IPS DF 4.7 (cell line): ENCODE measurements at regions not wholly inside any gene's neighbourhood (a gene's known extent, or its start where the extent isn't known, plus 50 kb on each side); places are given as distances from the start of the nearest gene placed in this dataset.
"Not testable (repeated sequence)": the region's sequence is repeated elsewhere in the genome, so short reads cannot be mapped to it uniquely, and the experiment has no call there.

Experiments used
- DNase-seq: peaks from one replicate; pipeline ENCODE4 v3.0.0-alpha.2; 2013; ENCODE audit warnings: low spot score; ENCODE audit errors: extremely low read depth

DNA sequence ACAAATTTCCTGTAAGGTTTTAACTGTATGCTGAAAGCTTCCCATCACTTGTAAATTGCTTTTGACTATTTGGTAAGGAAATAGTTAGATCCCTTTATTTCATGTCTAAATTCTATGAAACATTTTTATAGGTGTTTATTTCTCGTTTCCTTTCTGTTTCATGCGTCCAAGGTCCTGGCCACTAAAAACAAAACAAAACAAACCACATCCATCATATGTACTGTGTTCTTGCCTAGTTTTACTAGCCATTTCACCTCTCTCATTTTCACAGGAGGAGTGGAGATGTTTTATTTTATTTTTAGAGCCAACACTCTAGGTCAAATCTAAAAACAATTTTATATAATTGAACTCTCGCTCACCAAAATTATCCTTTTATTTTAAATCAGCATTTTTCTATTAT is 375.2 kb upstream of the CTSO start:
- DNase-seq: no peak

DNA sequence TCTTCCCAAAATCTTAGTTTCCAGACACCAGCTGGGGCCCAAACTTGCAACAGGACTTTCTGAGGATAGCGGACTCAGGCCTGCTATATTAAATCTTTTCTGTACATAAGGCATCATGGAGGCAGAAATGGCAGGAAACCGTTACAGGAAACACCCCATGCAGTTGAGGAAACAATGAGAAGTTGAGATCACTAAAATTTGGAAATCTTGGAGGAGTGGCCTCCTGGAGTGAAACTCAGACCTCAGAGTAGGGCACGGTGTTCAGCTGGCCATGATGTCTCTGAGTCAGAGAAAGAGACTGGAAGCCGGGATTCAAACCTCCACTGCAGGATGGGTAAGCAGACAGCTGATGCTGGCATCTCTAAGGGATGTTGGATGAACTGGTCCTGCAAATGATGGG is 372.6 kb upstream of the CTSO start:
- no peak for DNase-seq

- no peak for DNase-seq
These were observed 368.9 kb upstream of the CTSO start for GRCh38 chr4:156322592-156322991.

DNA sequence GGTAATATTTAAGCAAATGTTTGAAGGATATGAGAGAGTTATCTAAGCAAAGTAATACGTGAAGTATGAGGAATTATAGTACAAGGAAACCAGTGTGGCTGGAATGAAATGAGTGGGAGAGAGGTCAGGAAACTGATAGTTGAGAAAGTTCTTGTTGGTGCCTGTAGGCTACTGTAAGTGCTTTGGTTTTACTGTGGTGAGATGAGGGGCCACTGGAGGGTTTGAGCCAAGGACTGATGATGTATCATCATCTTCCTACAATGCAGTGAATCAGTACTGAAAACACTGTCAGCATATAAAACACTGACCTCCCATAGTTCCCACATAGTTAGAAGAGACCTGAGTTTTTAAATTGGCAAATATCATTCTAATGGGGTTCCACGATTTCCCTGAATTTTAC is 367.5 kb upstream of the CTSO start:
- no peak for DNase-seq

DNA sequence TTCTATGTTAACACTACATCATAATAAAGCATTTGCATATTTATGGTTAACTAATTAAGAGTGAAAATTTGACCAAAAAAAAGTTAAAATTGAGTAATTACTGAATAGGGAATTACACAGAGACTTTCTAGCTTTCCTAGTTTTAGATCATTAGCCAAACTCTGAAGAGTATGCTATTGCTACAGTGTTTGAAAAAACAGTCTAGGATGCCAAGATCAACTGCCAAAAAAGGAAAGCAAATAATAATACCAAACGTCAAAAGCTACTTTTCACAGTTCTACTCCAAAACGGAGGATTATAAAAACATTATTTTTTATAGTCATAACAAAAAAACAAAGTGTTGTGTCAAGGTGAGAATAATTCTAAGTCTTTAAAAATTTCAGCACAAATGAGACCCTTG is 359.8 kb upstream of the CTSO start:
- no peak for DNase-seq

GRCh38 chr4:156312261-156312847 is 358.7 kb upstream of the CTSO start:
- DNase-seq: no peak

DNA sequence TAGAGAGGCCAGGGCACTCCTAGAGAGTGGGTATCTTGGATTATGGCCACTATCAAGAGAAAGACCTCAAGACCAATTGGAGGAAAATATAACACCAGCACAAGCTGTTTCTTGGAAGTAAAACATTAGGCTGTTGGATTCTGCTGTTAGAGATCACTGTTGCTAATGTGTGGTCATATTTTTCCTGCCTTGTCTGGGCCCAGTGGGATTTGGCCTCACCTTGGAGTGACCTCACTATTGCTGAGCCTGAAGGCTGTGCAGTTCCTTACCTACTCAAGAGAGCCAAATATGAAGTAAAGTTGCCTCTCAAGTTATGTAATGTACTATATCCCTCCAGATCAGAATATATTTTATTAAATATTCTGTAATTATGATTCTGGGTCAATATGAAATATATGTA is 355.4 kb upstream of the CTSO start:
- DNase-seq: no peak

- DNase-seq: no peak
These were observed 350.0 kb upstream of the CTSO start for GRCh38 chr4:156303708-156304107.

DNA sequence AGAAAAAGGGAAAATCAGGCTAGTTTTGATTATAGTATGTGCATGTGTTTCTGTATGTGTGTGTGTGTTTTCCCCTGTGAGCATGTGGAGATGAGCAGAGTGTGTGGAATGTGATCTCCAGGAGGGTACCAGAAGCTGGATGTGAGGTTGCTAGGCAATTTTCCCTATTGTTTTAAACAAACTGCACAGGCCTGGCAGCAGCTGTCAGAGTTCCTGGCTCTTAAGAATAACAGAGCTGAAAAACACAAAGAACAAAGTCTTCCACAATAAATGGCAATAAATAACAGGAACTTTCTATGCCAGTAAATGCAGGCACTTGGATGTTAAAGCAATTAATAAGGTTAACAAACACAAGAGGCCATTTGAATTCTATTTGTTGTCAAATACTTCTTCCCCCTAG is 344.6 kb upstream of the CTSO start:
- no peak for DNase-seq

DNA sequence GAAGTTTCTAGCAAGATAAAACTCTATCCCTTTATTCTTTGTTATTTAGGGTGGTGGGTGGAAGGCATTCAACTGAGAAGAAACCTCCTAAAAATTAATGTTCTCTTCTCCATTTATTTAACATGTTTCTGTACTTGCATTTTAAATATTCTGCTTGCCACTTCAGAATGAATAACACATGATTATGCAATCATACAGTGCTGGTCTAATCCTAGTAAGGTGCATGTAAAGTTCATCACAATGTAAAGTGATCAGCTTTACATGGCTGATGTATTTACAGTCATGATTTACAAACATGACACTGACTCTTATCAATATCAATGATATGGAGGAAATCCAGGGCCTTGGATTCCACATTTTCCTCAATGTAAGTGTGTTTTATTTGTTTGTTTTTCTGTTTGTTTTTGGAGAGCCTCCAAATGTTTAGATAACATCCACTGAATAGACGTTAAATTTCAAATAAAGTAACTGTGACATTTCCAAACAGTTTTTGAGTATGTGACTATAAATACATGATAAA is 342.1 kb upstream of the CTSO start:
- no peak for DNase-seq

DNA sequence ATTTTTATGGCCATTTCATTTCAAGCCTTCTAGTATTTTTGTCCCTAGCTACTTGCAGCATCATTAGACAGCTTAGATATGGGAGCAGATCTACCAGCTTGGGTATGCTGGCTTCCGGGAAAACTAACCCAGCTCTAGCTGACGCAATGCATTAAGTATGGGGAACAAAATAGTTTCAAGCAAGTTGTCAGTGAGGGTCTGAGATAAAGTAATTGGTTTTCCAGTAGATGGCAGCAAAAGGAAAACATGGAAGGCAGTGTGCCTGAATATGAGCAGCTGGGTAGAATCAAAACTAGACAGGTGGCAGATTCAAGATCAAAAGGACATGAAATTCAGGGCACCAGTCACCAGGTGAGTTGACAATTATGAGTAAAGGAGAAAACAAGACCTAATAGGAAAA is 340.9 kb upstream of the CTSO start:
- peak; percentile 14 for DNase-seq

- no peak for DNase-seq
These were observed 340.1 kb upstream of the CTSO start for GRCh38 chr4:156293657-156294297.

- no peak for DNase-seq
These were observed 337.7 kb upstream of the CTSO start for GRCh38 chr4:156291317-156291716.

DNA sequence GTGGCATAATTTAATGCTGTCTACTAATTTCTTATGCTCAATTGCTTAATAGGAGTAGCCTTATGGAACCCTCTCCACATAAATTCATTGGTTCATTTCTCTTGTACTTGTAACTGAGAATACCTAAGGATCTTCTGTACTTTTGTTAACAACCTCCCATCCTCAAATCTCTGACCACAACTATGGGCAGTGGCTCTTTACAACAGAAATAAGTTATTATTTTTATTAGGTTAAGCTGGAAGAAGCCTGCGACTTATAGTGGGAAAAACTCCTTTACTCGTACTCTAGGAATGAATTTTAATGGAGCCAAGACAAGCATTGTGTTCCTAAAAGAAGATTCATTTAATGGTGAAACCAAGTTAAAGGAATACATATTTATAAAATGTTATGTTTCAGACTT is 337.1 kb upstream of the CTSO start:
- DNase-seq: no peak

DNA sequence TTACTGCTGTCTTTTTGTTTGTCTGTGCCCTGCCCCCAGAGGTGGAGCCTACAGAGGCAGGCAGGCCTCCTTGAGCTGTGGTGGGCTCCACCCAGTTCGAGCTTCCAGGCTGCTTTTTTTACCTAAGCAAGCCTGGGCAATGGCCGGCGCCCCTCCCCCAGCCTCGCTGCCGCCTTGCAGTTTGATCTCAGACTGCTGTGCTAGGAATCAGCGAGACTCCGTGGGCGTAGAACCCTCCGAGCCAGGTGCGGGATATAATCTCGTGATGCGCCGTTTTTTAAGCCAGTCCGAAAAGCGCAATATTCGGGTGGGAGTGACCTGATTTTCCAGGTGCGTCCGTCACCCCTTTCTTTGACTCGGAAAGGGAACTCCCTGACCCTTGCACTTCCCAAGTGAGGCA is 336.4 kb upstream of the CTSO start:
- DNase-seq: not testable (repeated sequence)

DNA sequence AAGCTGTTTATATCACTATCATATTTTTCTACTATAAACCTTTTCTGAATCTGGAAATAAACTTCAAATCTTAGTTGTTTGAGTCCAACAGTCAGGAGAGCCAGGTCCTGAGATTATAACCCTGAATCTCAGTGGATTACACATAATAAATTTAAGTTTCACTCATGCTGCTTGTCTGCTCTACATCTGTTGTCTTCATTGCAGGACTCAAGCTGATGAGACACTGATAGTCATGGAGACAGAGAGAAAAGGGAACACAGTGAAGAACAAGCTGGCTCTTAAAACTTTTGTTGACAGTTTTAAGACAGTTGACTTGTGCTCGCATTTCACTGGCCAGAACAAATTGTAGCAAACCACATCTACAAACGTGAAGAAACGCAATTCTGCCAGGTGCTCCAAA is 327.0 kb upstream of the CTSO start:
- no peak for DNase-seq

- no peak for DNase-seq
These were observed 311.7 kb upstream of the CTSO start for GRCh38 chr4:156265407-156265806.

DNA sequence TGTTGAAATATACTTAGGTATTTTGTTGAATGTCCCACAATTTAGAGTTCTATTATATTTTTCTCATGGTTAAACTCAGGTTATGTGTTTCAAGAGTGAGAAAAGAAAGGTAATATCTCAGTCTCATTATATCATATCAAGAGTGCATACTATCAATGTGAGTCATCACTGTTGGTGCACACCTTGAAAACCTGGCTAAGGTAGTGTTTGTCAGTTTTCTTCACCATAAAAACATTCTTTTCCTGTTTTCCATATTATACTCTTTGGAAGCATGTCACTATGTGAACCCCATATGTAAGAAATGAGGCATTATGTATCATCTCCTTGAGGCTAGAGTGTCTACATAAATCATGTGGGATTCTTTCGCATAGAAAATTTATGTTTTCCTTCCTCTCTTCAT is 307.6 kb upstream of the CTSO start:
- no peak for DNase-seq

DNA sequence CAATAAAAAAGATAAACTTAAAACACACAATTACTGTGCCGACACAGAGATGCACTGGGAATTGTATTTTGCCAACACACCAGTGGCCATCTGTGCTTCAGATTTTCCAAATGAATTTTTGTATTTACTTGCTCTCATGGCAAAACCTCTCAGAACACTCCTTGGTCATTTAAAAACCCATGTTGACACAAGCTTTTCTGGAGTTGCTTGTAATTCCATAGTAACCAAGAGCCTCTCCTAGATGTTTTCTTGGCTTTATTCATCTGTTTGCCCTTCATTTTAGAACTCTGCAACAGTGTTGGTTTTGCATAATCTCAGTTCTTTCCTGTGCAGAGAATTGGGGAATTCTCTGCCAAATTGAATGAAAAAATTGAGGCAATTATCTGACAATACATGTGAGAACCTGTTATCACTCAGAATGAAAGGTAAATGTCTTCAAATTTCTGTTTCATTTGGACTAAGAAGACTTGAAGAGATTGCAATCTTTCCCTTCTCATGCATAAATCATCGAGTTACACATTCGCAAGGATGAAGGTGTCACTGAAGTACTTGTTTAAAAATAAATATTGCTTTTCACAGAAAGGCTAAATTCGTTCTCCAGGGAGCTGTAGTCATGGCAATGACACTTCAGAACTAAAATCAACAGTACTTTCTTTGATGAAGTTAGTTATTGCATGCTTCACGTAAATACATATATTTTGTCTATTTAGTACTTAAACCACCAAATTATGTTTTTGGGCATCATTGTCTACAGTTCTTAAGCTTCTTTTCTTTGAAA is 301.8 kb upstream of the CTSO start:
- no peak for DNase-seq

DNA sequence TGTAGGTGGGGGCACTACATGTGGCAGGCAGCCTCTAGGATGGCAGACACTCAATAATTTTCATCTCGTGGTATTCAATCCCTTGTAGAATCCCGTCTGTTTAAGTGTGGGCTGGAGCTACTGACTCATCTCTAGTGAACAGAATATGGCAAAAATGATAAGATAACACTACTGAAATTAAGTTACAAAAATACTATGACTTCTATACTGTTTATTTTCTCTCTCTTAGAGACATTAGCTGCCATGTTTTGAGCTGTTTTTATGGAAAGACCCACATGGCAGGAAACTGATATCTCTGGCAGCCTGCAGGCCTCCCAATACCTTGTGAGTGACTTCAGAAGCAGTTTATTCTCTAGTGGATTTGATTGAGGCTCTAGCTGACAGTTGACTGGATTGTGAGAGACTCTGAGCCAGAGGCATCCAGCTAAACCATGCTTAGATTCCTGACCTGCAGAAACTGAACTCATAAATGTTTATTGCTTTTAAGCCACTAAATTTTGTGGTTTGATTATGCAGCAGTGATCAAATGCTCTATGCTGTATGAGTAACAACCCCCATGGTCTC is 298.8 kb upstream of the CTSO start:
- DNase-seq: no peak

DNA sequence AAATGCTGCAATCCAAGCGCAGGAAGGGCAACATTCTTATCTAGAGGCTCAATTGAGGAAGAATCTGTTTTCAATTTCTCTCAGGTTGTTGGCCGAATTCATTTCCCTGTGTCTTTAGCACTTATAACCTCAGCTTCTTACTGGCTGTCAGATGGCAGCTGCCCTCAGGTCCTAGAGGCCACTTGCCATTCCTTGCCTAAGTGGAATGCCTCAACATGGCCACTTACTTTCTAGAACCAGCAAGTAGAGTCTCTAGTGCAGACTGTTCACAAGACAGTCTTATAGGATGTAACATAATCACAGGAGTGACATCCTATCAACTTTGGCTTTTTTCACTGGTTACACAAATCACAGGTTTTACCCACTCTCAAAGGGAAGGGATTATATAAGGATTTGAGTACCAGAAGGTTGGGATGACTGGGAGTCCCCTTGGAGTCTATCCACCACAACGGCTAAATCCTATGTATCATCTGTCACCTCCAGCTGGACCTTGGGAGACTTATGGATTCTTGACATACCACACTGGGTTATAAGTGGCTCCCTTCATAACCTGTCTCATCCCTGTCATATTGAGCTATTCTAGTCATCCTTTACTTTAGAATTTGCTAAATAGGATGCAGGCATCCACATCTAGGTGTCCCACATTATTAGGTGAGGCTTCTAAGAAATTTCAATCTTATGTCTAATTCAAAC is 297.9 kb upstream of the CTSO start:
- DNase-seq: no peak

GRCh38 chr4:156248917-156249316 is 295.3 kb upstream of the CTSO start:
- DNase-seq: no peak
